WERI-Rb-1 (cell line): ENCODE measurements at regions not wholly inside any gene's neighbourhood (a gene's known extent, or its start where the extent isn't known, plus 50 kb on each side); places are given as distances from the start of the nearest gene placed in this dataset.
"Not testable (repeated sequence)": the region's sequence is repeated elsewhere in the genome, so short reads cannot be mapped to it uniquely, and the experiment has no call there.

Experiments used
- DNase-seq: peaks from one replicate; pipeline ENCODE4 v3.0.0-alpha.2; 2020
- H3K27ac ChIP-seq: fragments of 250-450 bp; sonication (Bioruptor Pico); 2 replicates; pipeline ENCODE4 v1.5.1; 2020; ENCODE audit warnings: mild to moderate bottlenecking, moderate library complexity
- H3K27me3 ChIP-seq: fragments of 250-450 bp; sonication (Bioruptor Pico); 2 replicates; pipeline ENCODE4 v1.5.1; 2021; ENCODE audit warnings: mild to moderate bottlenecking, low read depth, moderate library complexity; ENCODE audit not compliant: insufficient read depth, severe bottlenecking
- H3K36me3 ChIP-seq: fragments of 250-450 bp; sonication (Bioruptor Pico); 2 replicates; pipeline ENCODE4 v1.5.1; 2020; ENCODE audit warnings: mild to moderate bottlenecking, moderate library complexity
- H3K4me3 ChIP-seq: 2 replicates; pipeline ENCODE4 v1.5.1; 2011; ENCODE audit warnings: low read depth, mild to moderate bottlenecking, control low read depth, low read length
- H3K9me3 ChIP-seq: fragments of 250-450 bp; sonication (Bioruptor Pico); 2 replicates; pipeline ENCODE4 v1.5.1; 2021; ENCODE audit warnings: mild to moderate bottlenecking, moderate library complexity; ENCODE audit not compliant: severe bottlenecking
- TF ChIP-seq, protein P1 (sequence below): IDR thresholded peaks from 2 replicates; pipeline ENCODE4 v1.5.1; 2011; ENCODE audit warnings: low read depth, mild to moderate bottlenecking, control low read depth, inconsistent platforms, low read length

DNA sequence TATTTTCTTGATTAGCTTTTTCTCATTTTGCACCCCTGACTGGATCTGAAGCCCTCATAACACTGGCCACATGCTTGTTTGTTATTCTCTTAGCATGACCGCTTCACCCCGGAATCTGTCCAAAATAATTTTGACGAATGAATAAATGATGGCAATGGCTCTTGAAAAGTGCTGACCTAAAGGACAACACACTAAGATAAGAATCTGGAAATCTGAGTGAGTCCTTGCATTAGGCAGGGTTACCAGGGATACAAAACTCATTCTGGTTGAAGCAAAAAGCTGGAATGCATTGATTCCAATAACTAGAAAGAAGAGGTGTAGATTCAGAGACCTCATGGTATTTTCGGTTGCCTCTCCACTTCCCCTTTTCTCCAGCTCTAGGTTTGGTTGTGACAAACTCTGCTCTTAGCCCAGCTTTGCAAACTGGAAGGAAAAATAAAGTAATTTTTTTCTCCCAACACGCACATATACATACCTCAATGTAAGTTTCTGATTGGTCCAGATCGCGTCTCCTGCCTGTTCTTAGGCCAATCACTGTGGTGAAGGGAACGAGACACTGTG is 157.4 kb downstream of the SKIDA1 start:
- H3K27ac ChIP-seq = no peak overlapping the region
- H3K9me3 ChIP-seq = no peaks in the 10 kb centered on the region
- no peaks in the 10 kb centered on the region for H3K27me3 ChIP-seq
- DNase-seq = no peak
- TF ChIP-seq, protein P1, sequence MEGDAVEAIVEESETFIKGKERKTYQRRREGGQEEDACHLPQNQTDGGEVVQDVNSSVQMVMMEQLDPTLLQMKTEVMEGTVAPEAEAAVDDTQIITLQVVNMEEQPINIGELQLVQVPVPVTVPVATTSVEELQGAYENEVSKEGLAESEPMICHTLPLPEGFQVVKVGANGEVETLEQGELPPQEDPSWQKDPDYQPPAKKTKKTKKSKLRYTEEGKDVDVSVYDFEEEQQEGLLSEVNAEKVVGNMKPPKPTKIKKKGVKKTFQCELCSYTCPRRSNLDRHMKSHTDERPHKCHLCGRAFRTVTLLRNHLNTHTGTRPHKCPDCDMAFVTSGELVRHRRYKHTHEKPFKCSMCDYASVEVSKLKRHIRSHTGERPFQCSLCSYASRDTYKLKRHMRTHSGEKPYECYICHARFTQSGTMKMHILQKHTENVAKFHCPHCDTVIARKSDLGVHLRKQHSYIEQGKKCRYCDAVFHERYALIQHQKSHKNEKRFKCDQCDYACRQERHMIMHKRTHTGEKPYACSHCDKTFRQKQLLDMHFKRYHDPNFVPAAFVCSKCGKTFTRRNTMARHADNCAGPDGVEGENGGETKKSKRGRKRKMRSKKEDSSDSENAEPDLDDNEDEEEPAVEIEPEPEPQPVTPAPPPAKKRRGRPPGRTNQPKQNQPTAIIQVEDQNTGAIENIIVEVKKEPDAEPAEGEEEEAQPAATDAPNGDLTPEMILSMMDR = no peak
- no peaks in the 10 kb centered on the region for H3K36me3 ChIP-seq
- H3K4me3 ChIP-seq = no peak overlapping the region

GRCh38 chr10:21366108-21366507 is 159.4 kb downstream of the SKIDA1 start:
- H3K9me3 ChIP-seq, H3K4me3 ChIP-seq, H3K27ac ChIP-seq, DNase-seq, H3K36me3 ChIP-seq, H3K27me3 ChIP-seq: not testable (repeated sequence)

- TF ChIP-seq, protein P1 = no peak
- H3K27me3 ChIP-seq = no peaks in the 10 kb centered on the region
- no peaks in the 10 kb centered on the region for H3K9me3 ChIP-seq
- no peak overlapping the region for H3K27ac ChIP-seq
- DNase-seq = no peak
- no peak overlapping the region for H3K4me3 ChIP-seq
- no peaks in the 10 kb centered on the region for H3K36me3 ChIP-seq
Measured at GRCh38 chr10:21364196-21365114, 161.0 kb downstream of the SKIDA1 start.

- Histone ChIP-seq H3K4me3 (no peak overlapping the region), H3K27me3 (no peaks in the 10 kb centered on the region), H3K9me3 (no peaks in the 10 kb centered on the region), H3K36me3 (no peaks in the 10 kb centered on the region), H3K27ac (no peak overlapping the region)
- TF ChIP-seq, protein P1 = no peak
- DNase-seq = no peak
Measured at GRCh38 chr10:21363731-21364104, 161.8 kb downstream of the SKIDA1 start.

GRCh38 chr10:21363092-21363730 is 162.3 kb downstream of the SKIDA1 start:
- Histone ChIP-seq H3K4me3 (no peak overlapping the region), H3K27me3 (no peaks in the 10 kb centered on the region), H3K9me3 (no peaks in the 10 kb centered on the region), H3K36me3 (no peaks in the 10 kb centered on the region), H3K27ac (no peak overlapping the region)
- no peak for DNase-seq
- TF ChIP-seq, protein P1 = no peak

DNA sequence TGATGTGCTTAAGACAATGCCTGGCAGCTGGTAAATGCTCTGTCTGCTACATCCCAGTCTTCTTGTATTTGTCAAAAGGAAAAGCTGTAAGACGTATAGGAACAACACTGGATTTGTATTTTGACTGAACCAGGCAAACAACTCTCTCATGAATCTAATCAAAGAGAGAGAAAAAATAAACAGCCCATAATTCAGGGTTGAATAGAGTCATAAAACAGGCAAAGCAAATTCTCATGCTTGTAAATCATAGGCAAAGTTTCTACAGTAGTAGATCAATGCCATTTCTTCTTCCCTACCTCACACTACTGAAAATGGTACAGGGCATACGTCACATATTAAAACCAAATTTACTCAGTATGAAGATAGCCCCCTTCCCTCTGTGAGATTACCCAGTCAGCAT is 166.3 kb downstream of the SKIDA1 start:
- Histone ChIP-seq H3K27me3 (no peaks in the 10 kb centered on the region), H3K9me3 (no peaks in the 10 kb centered on the region), H3K4me3 (no peak overlapping the region), H3K36me3 (no peaks in the 10 kb centered on the region), H3K27ac (no peak overlapping the region)
- TF ChIP-seq, protein P1 = no peak
- no peak for DNase-seq
